HG03025 (cell line): ENCODE measurements at regions not wholly inside any gene's neighbourhood (a gene's known extent, or its start where the extent isn't known, plus 50 kb on each side); places are given as distances from the start of the nearest gene placed in this dataset.

Experiments used
- ATAC-seq: cut with Tn5 transposase; IDR thresholded peaks from one replicate; pipeline ENCODE4 v1.9.1; 2021; ENCODE audit warnings: mild to moderate bottlenecking, moderate library complexity; ENCODE audit not compliant: unreplicated experiment, low FRiP score

DNA sequence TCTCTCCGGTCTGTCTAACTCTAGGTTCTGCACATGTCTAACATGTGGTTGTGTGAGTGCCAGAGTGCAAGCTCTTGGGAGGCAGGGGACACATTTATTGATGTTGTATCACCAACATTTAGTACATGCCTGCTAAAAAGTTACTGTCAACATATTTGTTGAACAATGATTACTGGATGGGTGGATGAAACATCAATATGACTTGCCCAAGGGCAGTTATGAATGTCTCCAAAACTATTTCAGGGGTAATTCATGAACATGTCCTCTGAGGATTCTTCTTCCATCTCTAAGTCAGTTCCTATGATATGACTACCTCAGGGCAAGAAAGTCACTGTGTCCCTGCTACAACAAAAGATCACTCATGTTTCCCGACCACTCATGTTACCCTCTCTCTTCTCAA is 91.3 kb upstream of the STEAP1B start:
- no peak for ATAC-seq

DNA sequence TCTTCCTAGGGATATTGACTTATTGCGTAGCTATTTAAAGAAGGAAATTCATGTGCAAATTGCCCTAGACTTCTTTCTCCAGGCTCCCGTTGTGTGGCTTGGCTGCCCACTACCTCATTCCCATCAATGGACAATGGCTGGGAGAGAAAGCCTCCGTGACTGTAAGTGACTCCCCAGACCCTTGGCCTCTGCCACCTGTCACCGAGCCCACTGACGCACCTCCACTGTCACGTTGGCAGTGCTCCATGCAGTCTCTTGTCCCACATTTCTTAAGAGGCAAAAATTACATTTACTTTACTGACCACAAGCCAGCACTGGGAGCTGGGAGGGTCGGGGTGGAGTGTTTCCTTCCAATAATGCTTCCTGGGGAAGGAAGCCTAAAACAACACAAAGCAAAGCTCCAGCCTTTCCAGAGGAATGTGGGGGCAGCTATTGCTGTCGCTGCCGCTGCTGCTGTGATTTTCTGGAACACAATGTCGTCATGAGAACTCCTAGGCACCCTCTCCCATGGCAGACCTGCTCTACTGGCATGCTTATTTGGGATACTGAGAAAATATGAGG is 89.7 kb upstream of the STEAP1B start:
- no peak for ATAC-seq

DNA sequence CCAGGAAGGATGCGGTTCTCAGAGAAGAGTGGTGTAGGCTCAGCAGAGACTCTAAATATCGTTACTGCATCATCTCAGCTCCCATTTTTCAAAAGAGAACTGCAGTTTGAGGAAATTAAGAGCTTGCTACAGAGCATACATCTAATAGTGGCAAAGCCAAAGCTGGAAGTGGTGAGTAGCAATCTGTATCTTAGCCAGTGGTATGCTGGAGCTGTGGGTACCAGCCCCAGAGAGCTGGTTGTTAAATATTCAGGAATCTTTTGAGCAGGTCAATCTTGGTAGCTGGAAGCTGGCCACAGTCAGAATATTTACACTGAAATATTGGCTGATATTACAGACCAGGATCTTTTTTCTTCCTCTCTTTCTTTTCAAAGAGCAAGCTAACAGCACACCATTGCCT is 88.4 kb upstream of the STEAP1B start:
- no peak for ATAC-seq

DNA sequence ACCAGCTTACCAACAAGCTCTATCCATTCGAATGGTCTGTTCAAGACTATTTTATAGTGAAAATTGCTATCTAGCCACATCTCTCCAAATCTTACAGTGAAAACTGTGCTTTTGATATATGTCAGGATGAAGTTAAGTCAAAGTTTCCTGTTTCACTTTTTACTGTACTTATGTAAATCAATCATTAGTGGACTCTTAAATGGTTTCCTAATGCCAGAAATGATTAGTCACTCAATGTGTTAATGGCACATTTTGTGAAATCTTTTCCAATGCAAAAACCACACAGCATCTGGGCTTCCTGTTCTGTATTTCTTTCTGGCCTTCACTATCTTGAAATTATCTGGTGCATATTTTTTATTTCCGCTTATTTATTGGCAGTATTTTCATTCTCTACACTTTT is 87.3 kb upstream of the STEAP1B start:
- no peak for ATAC-seq

DNA sequence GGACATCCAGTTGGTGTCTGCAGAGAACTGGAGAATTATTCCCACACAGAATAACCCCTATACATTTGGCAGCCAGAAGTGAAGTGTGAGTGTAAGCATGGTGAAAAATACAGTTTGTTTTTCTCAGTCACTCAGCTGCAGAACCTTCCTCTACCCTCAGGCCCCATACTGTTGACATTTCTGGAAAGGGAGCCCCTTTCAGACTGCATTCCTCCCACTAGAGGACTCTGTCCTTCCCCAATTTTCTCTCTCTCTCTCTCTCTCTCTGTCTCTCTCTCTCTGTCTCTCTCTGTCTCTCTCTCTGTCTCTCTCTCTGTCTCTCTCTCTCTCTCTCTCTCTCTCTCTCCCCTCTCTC is 86.8 kb upstream of the STEAP1B start:
- no peak for ATAC-seq

DNA sequence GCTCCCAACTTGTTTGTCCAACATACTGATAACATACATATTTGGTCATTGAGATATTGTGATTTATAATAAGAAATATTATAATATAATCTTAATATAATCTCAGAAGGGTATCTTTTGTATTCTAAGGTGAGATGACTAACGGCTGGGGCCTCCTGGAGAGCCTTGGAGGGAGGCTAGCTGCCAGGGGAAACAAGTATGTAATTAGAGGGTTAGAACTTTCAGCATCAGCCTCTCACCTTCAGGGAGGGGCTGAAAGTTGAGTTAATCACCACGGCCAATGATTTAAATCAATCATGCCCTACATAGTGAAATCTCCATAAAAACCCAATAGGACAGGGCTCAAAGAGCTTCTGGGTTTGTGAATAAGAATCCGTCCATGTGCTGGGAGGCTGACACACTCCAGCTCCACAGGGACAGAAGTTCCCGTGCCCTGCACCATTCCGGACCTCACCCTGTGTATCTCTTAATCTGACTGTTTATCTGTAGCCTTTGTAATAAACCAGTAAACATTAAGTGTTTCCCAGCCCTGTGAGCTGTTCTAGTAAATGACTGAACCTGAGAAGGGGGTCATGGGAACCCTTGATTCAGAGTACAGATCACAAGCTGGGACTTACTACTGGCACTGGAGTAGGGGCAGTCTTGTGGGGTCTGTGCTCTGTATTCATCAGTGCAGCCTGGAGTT is 86.3 kb upstream of the STEAP1B start:
- no peak for ATAC-seq

DNA sequence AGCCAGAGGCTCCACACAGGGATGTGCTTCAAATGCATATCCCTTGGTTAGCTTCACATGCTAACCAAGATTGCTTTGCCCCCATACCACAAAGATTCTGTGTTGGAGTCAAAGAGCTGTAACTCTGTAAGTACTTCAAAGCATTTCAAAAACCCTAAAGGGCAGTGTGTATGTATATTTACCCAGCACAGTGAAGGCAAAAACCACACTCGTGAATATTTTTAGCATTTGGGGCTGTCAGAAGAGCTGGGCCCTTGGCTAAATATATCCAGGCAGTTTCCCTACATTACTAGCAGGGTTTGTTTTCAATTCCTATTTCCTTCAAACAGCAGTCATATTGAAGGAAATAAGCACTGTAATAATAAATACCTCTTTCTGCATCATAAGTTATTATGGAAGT is 84.2 kb upstream of the STEAP1B start:
- ATAC-seq = peak; percentile 75

DNA sequence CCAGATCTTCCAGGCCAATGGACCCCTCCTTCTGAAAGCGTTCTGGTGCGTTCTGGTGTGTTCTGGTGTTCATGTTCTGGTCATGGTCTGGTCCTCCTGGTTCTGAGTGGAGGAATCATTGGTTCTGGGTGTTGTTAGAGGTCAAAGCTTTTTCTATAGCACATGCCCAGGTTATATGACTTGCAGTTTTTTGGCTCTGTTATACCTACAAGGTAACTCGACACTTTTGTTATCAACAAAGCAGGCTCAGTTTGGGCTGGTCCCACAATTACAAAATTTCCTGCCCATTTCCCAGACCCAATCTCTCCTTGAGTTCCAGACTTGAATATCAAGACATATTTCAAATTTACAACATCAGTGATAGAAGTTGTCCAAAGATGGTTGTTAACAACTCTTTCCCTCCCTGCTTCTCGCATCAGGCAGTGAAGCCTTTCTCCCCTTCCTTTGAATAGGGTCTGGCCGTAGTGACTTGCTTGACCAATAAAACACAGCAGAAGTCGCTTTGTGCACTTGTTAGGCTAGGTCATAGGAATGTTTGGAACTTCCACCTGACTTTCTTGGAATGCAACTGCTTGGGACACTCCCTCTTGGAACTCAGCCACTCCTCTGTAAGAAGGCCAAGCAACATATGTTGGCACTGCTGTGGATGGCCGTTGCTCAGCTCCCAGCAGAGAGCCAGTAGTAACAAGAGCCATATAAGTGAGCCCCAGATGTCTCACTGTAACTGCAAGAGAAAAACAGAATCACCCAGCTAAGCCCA is 83.1 kb upstream of the STEAP1B start:
- ATAC-seq = no peak

DNA sequence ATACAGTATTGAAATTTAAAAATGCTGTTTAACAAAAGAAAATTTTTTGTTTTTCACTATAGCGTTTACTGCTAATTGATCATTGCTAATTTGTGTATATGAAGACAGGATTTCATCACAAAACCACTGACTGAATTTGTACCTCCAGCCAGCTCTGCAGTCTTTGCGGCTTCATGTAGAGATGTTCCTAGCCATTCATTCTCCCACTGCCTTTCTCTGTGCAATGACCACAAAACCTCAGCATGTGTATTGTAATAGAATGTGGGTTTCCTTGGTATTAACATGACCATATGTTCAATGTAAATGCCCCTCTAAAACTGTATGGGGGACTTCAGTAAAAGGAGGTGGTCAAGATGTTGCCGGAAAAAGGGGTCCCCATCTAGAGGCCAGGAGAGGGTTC is 81.1 kb upstream of the STEAP1B start:
- ATAC-seq = no peak

DNA sequence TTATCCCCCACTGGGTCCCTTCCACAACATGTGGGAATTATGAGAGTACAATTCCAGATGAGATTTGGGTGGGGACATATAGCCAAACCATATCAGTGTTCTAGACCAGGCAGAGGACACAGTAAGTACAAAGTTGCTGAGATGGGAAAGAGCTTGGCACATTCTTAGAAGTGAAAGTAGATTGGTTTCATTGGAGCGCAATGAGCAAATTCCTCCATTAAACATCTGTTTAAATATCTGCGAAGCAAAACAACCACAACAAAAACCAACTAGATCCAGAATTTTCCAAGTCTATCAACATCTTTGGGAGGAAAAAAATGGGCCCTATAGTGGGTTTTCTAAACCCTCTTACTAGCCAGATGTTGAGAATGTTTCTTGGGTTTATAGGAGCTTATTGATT is 80.0 kb upstream of the STEAP1B start:
- ATAC-seq = no peak

DNA sequence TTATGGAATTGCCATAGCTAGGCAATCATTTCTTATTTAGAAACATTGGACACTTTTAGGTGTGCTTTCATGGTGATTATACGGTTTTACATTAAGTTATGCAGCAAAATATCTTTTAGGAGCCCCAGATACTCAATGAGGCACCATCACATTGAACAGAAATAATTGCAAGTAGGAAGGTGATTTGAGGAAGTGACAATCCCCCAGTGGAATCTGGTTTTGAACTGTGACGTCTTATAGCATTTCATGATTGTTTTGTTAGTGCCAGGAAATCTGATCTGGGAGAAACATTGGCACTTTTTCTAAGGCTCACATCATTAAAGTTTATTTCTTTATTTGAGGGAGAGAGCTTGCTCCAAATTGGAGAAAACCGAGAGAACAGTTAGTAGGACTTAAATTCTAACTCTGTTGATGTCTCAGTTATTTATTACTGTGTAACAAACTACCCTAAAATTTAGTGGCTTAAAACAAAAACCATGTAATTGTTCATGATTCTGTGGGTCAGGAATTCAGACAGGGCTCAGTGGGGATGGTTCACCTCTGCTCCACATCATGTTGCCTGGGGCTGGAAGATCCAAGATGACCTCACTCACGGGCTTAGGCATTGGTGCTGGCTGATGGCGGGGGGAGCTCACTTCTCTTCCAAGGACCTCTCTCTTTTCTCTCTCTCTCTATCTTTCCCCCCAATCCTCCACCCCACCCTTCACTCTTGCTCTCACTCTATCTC is 78.2 kb upstream of the STEAP1B start:
- no peak for ATAC-seq

DNA sequence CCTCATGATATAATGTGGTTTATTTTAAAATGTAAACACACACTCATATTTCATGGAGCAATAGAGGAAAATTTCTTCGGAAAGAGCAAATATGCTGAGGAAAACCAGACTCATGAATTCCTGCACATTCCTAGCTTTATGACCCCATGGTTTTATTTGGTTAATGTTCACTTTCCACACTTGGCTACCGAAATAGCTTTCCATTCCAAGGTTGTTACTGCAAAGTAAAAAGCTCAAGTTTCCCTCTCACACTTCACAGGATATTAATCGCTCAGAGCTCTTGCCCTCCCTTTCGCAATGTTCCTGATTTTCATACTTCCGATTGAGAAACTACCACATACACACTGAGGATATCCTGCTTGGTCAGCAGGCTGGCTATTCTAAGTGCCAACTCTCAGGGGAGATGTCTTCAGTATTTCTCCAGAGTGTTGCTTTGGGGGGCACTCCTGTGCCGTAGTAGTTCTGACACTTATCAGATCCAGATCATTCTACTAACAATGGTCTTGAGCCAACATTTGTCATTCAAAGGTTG is 77.5 kb upstream of the STEAP1B start:
- ATAC-seq = no peak

DNA sequence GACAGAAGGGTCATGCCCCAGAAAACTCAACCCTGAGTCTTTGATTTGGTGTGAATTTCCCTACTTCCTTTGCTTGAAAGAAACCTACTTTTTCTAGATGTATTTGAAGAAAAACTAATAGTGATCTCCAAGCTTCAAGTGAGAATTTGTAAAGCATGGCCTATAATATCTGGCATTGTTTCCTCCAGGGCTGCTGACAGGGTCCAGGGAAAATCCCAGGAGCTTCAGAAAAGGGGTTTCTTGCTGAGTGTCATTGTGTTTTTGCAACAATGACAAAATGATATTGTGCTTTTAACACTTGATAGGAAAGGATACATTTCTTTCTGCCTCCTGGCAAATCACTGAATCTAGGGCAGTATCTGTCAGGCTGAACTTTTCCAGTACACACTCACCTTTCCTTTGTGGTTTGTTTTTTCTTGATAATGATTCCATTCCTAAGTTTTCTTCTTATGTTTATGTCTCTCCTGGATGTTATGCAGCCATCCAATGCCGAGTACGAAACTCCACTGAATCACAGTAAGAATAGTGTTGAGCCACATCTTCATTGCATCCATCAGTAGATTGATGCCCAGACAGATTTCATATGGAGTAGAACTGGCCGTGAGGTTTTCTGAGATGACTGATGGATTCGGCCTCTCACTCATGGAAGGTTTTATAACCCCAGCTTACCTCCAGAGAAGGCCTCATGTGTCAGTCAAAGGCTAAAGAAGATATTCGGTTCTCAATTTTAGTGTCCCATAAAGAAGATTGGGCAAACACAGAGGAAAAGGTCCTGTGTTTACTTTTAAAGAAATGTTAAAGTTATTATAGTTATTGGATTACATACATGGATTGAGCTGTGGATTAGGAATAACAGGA is 76.9 kb upstream of the STEAP1B start:
- no peak for ATAC-seq

DNA sequence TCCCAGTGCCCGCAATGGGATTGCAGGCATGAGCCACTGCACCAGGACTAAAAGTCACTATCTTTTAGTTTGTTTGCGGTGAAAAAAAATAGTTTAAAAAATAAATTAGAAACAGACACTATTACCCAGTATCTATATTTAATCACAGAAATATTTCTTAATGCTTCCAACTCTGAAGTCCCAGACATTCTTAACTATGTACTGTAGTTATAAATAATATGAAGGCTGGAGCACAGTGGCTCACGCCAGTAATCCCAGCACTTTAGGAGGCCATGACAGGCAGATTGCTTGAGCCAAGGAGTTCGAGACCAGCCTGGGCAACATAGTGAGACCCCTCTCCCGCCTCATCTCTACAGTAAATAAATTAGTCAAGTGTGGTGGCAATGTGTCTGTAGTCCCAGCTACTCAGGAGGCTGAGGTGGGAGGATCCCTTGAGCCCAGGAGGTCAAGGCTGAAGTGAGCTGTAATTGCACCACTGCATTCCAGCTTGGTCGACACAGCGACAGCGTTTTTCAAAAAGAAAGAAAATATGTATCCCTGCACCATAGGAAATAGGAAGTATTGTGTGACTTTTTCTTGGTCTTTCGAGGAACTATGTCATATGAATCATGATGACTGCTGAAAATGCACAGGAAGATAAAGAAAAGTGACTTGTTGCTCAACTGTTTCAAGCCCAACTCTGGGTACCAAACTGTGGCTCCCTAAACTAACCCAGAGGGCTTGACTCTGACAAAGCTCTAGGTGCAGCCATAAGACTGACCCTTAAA is 74.9 kb upstream of the STEAP1B start:
- no peak for ATAC-seq

DNA sequence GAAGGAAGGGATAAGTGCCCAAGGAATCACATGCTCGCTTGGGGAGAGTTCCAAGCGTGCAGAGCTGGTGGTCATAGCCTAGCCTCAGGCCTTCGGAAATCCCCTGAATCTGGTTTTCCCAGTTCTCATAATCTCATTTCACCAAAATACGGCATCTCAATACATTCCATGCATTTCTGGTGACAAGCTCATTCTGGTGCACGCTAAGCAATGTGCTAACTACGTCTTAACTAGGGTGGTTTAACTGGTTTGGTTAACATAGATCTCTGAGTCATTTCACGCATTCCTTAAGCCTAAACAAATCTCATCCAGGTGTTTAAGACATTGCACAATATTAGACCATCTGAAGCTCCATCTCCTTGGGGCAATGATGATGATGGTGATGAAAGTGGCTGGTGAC is 72.9 kb upstream of the STEAP1B start:
- ATAC-seq = no peak

DNA sequence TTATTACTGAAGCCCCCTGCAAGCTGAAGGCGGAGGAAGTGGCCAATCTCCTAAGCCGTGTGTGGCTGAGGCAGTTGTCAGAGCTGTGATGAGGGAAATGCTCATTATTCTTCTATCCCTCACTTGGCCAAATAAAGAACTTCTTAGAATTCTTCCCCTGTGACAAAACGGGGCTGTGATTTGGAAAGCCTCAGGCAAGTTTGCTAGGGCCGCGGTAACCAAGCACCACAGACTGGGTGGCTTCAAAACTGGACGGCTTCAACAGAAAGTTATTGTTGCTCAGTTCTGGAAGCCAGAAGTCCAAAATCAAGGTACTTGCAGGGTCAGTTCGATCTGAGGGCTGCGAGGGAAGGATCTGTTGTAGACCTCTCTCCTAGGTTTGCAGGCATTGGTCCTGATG is 72.3 kb upstream of the STEAP1B start:
- no peak for ATAC-seq

DNA sequence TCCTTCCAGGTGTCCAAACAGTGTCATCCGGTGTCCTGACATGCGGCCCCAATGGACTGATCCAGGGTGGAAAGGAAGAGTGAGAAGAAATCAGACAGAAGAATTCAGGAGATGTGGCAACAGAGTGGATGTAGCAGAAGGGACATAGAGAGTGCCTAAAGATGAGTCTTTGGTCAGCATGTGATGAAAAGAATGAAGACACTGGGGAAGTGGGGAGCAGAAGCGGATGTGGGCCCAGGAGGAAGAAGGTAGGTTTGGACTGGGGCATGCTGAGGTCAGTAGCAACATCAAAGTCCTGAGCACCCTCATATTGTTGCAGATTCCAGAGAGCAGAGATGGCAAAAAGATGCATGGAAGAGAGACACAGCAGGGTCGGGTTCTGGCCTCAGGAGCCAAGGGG is 71.8 kb upstream of the STEAP1B start:
- no peak for ATAC-seq

DNA sequence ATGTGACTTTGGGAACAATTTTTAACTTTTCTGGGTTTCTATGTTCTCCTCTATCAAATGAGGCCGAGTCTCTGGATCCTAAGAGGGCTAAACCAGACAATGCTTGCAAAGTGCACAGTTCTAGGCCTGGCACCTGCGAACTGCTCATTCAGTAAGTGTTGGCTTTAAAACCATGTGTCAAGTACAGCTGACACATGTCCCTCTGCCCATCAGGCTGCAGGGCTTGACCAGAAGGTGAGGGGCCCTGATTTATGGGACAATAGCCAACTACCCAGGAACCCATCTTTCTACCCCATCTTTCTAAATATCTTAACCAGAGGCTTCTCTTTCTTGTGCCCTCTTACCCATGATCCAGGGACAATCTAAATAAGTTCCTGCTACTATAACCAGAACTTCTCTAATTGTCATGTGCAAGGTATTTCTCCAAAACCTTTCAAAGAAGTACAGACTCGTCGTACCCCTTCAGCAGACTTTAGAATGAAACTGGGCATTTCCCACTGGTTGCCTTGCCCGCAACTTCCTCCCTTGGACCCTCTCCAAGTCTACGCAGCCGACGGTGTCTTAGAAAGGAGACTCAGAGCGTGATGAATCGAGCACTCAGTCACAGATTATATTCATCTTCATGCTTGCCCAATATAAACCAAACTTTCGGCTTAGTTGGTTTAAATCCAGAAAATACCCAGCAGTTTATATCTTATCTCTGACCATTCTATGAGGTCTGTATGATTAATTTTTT is 69.8 kb upstream of the STEAP1B start:
- ATAC-seq = no peak

DNA sequence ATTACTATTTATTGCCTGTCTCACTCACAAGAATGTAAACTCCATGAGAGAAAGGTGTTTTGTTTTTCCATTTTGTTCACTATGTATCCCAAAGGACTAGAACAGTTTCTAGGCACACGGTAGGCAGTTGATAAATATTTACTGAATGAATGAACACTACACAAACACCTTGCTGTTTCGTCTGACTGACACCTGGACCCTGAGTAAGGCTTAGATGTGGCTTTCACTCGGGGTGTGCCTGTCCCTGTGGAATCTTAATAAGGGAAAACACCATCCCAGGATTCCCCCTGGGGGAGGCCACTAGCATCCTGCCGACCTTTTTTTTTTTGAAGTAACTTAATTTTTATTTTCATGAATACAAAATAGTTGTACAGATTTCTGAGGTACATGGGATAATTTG is 66.6 kb upstream of the STEAP1B start:
- ATAC-seq = no peak
